Activated naive CD4-positive, alpha-beta T cell treated with anti-CD3 and anti-CD28 coated beads, Interleukin-2, amount 10 ng/mL, durations not matched to agents 7 days and 5 days (primary cell): ENCODE measurements at regions not wholly inside any gene's neighbourhood (a gene's known extent, or its start where the extent isn't known, plus 50 kb on each side); places are given as distances from the start of the nearest gene placed in this dataset.

ENCODE experiments used
- CTCF ChIA-PET: fragments of 350-600 bp; sonication (Branson Sonifier 250); formaldehyde crosslinking; loops from one replicate; lab custom pipeline; 2021; ENCODE audit warnings: antibody characterized with exemption; lab: Charles Lee
- DNase-seq: peaks from one replicate; pipeline ENCODE4 v3.0.0-alpha.2; 2020
- H3K27ac Mint-ChIP-seq: one replicate; pipeline ENCODE4 v1.8.0; 2021; ENCODE audit warnings: mild to moderate bottlenecking, moderate library complexity, mixed read lengths
- H3K27me3 Mint-ChIP-seq: one replicate; pipeline ENCODE4 v1.8.0; 2021; ENCODE audit warnings: mild to moderate bottlenecking, mixed read lengths
- H3K36me3 Mint-ChIP-seq: one replicate; pipeline ENCODE4 v1.8.0; 2021; ENCODE audit warnings: mixed read lengths
- H3K4me1 Mint-ChIP-seq: one replicate; pipeline ENCODE4 v1.8.0; 2021; ENCODE audit warnings: mixed read lengths
- H3K4me3 Mint-ChIP-seq: one replicate; pipeline ENCODE4 v1.8.0; 2021; ENCODE audit warnings: mild to moderate bottlenecking, moderate library complexity, mixed read lengths
- H3K9me3 Mint-ChIP-seq: one replicate; pipeline ENCODE4 v1.8.0; 2021; ENCODE audit warnings: mixed read lengths

DNA sequence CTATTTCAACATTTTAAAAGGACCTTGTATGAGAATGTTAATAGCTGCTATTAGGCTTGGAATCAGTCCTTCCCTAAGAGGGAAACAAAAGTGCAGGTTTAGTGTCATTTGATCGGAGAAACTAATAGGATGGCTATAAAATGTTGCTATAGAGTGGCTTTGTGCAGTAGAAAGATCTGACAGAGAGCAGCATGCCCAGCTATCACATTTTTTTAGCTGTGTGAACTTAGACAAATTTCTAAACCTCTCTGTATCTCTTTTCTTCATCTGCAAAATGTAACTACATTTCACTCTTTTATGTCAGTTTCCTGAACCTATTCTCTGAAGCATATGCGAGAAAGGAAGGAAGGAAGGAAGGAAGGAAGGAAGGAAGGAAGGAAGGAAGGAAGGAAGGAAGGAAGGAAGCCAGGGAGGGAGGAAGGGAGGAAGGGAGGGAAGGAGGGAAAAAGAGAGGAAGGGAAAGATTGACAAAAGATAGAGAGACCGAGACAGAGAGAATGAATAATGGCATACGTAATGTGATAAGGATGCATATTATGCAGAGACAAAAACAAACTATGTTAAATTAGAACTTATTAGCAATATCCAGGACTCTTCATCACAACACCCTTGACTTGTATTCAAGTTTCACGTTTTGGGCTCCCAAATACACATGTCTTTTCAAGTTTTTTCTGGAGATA lies 52.6 kb upstream of the CDH8 start:
- no peaks in the 10 kb centered on the region for H3K4me1 Mint-ChIP-seq
- no peak overlapping the region for H3K4me3 Mint-ChIP-seq
- CTCF ChIA-PET: no interaction called here
- no peak overlapping the region for H3K27ac Mint-ChIP-seq
- peaks cover 5% of the 10 kb centered on the region for H3K9me3 Mint-ChIP-seq
- H3K27me3 Mint-ChIP-seq: no peaks in the 10 kb centered on the region
- DNase-seq: no peak
- no peaks in the 10 kb centered on the region for H3K36me3 Mint-ChIP-seq
